ENCODE measurements at regions not wholly inside any gene's neighbourhood (a gene's known extent, or its start where the extent isn't known, plus 50 kb on each side); places are given as distances from the start of the nearest gene placed in this dataset.

GRCh38 chr13:58823701-58824100 lies 1192.2 kb downstream of the PCDH17 start:
- no peak for DNase-seq (ENCODE audit: low read depth)

GRCh38 chr13:58827904-58828303 lies 1196.4 kb downstream of the PCDH17 start:
- DNase-seq (ENCODE audit: low read depth): no peak

DNA sequence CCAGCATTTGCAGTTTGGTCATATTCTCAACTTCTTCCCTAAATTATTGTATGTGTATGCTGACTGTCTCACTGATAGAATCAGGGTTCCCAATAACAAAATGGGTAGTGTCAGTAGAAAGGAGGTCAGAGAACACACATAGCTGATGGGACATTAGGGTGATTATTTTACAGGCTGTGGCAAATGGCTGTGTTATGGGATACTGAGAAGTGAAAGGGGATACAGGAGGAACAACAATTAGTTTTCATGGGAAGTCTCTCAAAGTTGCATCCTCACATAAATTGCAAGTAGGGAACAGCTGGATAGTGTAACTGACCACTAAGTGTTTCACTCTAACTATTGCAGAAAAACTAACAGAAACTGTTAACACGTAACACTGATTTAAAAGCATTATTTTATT lies 1199.3 kb downstream of the PCDH17 start:
- DNase-seq (ENCODE audit: low read depth): no peak

DNA sequence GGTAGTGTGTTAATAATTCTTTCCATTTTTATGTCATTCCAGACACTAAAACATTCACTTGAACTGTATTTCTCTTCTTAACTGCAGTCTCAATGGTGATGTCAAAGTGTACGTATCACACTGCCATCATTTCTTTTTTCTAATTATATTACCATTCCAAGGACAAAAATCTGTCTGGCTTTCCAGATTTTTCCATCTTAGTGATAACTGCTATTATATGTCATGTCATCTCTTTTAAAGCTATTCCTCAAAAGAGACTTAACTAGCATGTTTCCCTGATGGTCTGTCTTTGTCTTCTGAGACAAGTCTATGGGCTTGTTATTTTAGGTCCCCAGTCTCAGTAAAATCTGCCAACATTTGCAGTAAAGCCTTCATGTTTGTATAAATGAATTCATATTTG lies 1207.1 kb downstream of the PCDH17 start:
- no peak for DNase-seq (ENCODE audit: low read depth)

GRCh38 chr13:58843071-58843470 lies 1211.5 kb downstream of the PCDH17 start:
- DNase-seq (ENCODE audit: low read depth): no peak

DNA sequence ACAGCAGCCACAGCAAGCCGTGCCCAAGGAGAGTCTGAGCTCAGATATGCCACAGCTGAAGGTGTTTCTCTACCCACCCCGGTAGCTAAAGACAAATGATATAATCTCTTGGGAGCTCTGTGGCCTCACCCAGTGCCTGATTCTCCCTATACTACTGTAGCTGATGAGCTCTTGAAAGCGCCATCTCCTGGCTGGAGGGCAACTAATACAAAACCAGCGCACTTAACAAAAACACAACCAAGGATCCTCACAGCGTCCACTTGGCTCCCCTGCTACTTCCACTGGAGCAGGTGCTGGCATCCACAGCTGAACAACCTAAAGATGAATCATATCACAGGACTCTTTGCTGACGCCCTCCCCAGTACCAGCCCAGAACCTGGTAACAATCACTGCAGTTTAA lies 1212.0 kb downstream of the PCDH17 start:
- DNase-seq (ENCODE audit: low read depth): no peak

GRCh38 chr13:58850161-58850560 lies 1218.6 kb downstream of the PCDH17 start:
- no peak for DNase-seq (ENCODE audit: low read depth)

- DNase-seq (ENCODE audit: low read depth): no peak
Measured at GRCh38 chr13:58852076-58852475, 1220.5 kb downstream of the PCDH17 start.

GRCh38 chr13:58855283-58855682 lies 1223.7 kb downstream of the PCDH17 start:
- no peak for DNase-seq (ENCODE audit: low read depth)

- no peak for DNase-seq (ENCODE audit: low read depth)
Measured at GRCh38 chr13:58858870-58859371, 1227.4 kb downstream of the PCDH17 start.

DNA sequence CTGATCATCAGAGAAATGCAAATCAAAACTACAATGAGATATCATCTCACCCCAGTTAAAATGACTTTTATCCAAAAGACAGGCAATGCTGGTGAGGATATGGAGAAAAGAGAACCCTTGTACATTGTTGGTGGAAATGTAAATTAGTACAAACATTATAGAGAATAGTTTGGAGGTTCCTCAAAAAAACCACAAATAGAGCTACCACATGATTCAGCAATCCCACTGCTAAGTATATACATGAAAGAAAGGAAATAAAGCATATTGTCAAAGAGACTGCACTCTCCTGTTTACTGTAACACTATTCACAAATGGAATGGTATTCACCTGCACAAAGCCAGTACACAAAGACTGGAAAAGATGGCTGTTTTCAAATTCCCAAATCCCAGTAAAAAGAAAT lies 1233.7 kb downstream of the PCDH17 start:
- no peak for DNase-seq (ENCODE audit: low read depth)

DNA sequence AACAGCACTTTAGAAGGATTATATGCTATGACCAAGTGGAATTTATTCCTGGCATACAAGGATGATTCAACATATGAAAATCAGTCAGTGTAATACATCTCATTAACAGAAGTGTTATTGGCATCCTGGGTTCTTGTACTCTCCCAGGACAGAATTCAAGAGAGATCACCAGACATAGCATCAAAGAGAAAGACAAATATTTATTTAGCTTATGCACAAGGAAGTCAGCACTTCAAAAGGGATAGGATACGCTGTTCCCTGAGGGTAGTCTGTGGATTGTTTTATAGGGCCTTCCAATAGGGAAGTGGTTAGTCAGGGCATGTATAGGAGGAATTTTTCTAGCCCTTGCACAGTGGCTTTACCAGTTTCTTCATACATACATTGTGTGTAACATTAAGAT lies 1238.0 kb downstream of the PCDH17 start:
- no peak for DNase-seq (ENCODE audit: low read depth)

- no peak for DNase-seq (ENCODE audit: low read depth)
Measured at GRCh38 chr13:58876473-58876872, 1244.9 kb downstream of the PCDH17 start.

DNA sequence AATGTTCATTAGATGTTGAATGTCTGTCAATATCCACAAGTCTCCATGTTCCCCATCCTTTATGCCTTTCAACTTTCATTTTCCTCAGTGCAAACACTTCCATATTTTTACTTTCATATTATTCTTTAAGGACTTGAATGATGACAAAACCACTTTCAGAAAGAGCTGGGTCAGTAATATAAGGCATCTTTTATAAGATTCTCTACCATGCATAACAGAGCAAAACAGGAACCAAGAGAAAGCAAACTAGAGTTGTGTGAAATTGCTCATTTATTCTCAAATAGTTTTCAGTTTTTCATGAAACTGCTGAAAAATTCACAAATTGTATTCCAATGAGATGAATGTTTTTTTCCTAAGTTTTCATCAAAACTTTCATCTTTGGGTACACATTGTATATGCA lies 1247.6 kb downstream of the PCDH17 start:
- DNase-seq (ENCODE audit: low read depth): no peak

DNA sequence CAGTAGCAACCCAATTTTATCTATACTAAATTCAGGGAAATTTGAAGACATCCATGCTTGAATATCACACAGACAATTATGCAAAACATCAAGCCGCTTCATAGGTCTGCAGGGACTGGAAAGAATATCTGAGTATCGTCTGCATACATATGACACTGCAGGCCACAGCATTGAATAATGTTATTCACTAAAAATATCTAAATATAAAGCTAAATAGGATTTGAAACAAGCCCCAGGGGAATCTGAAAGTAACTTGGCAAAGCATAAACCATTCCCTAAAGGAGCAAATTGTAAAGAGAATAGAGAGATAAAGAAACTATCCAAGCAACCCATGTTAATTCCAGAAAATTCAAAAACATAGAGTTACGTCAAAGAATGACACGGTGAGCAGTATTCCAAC lies 1251.0 kb downstream of the PCDH17 start:
- DNase-seq (ENCODE audit: low read depth): no peak

- DNase-seq (ENCODE audit: low read depth): no peak
Measured at GRCh38 chr13:58883405-58883804, 1251.9 kb downstream of the PCDH17 start.

DNA sequence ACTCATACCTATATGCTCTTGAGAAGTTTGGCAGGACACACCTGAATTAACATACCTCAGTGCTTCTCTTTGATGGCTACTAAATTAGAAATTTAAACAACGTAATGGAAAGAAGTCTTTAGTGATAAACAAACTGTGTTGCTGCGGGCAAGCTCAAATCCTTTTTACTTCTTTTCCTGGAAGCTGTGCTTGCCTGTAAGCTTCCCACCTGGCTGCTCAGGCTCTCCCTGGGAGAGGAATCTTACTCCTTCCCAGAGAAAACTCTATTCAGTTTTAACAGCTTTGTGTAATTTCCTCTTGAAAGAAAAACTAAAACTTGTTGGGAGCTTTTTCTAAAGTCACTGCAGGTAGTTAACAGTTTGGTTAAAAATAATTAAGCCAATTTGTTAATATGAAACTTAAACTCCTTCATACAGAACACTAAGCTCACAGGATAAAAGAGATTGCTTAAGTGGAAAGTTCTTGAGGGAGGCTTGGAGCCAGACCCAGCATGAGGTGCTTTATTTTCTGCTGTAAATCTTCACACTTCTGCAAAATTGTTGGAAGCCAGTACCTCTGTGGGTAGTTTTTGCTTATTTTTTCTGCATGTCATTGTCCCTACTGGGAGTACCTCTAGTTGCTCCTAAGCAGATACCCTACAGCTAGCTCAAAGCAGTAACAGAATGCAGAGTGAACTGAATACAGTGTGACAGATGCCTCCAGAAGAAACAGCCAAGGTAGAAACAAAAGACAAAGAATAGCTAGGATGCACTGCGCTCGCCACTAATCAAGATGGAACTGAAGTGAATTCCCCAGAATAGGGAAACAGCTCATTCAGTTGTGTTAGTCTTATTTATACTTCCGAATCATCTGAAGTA lies 1253.0 kb downstream of the PCDH17 start:
- no peak for DNase-seq (ENCODE audit: low read depth)

GRCh38 chr13:58889474-58889873 lies 1257.9 kb downstream of the PCDH17 start:
- no peak for DNase-seq (ENCODE audit: low read depth)

- no peak for DNase-seq (ENCODE audit: low read depth)
Measured at GRCh38 chr13:58893396-58893795, 1261.9 kb downstream of the PCDH17 start.

GRCh38 chr13:58906329-58907007 lies 1257.3 kb downstream of the DIAPH3 start:
- DNase-seq (ENCODE audit: low read depth): no peak

- DNase-seq (ENCODE audit: low read depth): no peak
Measured at GRCh38 chr13:58907347-58907746, 1256.4 kb downstream of the DIAPH3 start.

DNA sequence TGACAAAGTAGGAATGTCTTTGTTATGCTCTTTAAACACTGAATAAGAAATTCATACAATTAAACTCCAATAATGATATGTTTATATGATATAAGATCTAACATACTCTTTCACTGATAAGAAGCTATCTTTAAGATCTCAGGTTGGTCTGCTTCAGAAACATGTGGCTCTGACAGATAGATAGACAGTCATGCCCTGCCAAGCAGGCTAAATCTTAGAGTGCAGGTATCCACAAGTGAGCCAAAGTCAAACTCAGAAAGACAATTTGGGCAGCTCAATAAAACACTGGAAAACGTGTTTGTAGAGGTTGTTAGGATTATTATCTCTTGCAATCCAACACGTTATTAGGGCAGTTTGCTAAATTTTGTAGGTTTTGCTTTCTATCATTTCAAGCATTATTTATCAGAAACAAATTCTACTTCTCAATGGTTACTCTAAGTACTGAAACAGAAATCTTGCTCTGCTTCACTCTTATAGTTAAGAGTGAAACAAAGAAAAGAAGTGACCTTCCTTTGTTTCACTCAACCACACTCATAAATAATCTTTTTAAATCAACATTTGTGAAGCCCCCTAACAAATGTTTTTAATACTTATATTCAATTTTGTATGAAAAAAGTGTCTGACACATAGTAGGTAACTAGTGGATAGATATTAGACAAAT lies 1255.6 kb downstream of the DIAPH3 start:
- DNase-seq (ENCODE audit: low read depth): no peak

DNA sequence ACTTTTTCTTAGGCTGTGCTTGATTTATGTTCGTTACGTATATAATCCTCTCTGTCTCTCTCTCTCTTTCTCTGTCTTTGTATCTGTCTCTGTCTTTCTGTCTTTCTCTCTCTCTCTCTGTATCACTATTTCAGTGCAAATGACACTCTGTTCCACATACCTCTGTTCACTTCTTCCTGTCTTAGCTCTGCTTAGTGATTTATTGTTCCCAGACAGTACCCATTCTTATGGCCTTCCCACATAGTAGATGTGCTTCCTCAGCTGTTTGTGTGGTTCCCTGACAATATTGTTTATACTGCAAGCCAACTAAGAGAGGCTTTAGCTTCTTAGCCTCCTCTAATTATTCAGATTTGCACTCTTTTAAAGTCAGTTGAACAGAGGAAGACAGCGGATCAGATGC lies 1244.2 kb downstream of the DIAPH3 start:
- DNase-seq (ENCODE audit: low read depth): no peak

All from activated T-helper 1 cell treated with Interleukin-2 at 50 U/mL for 16 hours (primary cell).